ENCODE measurements at regions not wholly inside any gene's neighbourhood (a gene's known extent, or its start where the extent isn't known, plus 50 kb on each side); places are given as distances from the start of the nearest gene placed in this dataset.

- Histone ChIP-seq H3K4me3 (replicated peaks in 1 of 3; ENCODE audit: insufficient read depth in 1 of 3, low read depth in 1 of 3, low read length in 3 of 3) (no peak overlapping the region), H4K20me1 (replicated peaks; ENCODE audit: control insufficient read depth, extremely low read depth, insufficient read depth, low read length) (no peaks in the 10 kb centered on the region), H3K27ac (ENCODE audit: insufficient read depth, low read depth, low read length) (no peak overlapping the region), H3K4me1 (ENCODE audit: control insufficient read depth, extremely low read depth, insufficient read depth, low read length) (no peaks in the 10 kb centered on the region), H3K9ac (replicated peaks; ENCODE audit: extremely low read depth, insufficient read depth, low read length) (no peak overlapping the region), H3K9me1 (replicated peaks; ENCODE audit: control insufficient read depth, extremely low read depth, insufficient read depth, low read length) (no peaks in the 10 kb centered on the region), H3K4me2 (ENCODE audit: insufficient read depth, low read length) (no peak overlapping the region), H3K79me2 (ENCODE audit: control insufficient read depth, insufficient read depth, low read length) (no peaks in the 10 kb centered on the region), H2AFZ (ENCODE audit: low read depth, low read length) (no peak overlapping the region), H3K9me3 (replicated peaks; ENCODE audit: control insufficient read depth, insufficient read depth, low read length) (no peaks in the 10 kb centered on the region), H3K27me3 (ENCODE audit: control insufficient read depth in 2 of 2, insufficient read depth in 2 of 2, low read length in 2 of 2) (no peaks in the 10 kb centered on the region), H3K36me3 (ENCODE audit: control insufficient read depth in 2 of 2, extremely low read depth in 1 of 2, insufficient read depth in 2 of 2, low read length in 2 of 2) (no peaks in the 10 kb centered on the region)
- POLR2A ChIA-PET, result no interaction called here
- no peak for DNase-seq (ENCODE audit: low read depth, low spot score)
- dilution Hi-C loops (cut with MboI; ENCODE audit: extremely low pct_ligation_motif_present, low sequenced_read_pairs) (no loop called here), intact Hi-C loops (cut with micrococcal nuclease) (no loop called here)
- TF ChIP-seq FOS (IDR thresholded peaks at IDR 0.05; ENCODE audit: borderline replicate concordance, insufficient read depth, low read length) (no peak), EZH2 (IDR thresholded peaks at IDR 0.05; ENCODE audit: borderline replicate concordance, low read depth, low read length, severe bottlenecking) (no peak), POLR2A (IDR thresholded peaks at IDR 0.05; ENCODE audit: low read depth, low read length) (no peak), POLR2AphosphoS5 (IDR thresholded peaks at IDR 0.05; ENCODE audit: insufficient read depth, low read depth, low read length) (no peak), GATA2 (IDR thresholded peaks at IDR 0.05; ENCODE audit: insufficient read depth, insufficient read length, low read depth, low read length) (no peak), MYC (IDR thresholded peaks at IDR 0.05; ENCODE audit: low read depth, low read length) (no peak), JUN (IDR thresholded peaks at IDR 0.05; ENCODE audit: borderline replicate concordance, insufficient read depth, insufficient read length, low read depth) (no peak)
- TF ChIP-seq, protein P1, sequence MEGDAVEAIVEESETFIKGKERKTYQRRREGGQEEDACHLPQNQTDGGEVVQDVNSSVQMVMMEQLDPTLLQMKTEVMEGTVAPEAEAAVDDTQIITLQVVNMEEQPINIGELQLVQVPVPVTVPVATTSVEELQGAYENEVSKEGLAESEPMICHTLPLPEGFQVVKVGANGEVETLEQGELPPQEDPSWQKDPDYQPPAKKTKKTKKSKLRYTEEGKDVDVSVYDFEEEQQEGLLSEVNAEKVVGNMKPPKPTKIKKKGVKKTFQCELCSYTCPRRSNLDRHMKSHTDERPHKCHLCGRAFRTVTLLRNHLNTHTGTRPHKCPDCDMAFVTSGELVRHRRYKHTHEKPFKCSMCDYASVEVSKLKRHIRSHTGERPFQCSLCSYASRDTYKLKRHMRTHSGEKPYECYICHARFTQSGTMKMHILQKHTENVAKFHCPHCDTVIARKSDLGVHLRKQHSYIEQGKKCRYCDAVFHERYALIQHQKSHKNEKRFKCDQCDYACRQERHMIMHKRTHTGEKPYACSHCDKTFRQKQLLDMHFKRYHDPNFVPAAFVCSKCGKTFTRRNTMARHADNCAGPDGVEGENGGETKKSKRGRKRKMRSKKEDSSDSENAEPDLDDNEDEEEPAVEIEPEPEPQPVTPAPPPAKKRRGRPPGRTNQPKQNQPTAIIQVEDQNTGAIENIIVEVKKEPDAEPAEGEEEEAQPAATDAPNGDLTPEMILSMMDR (IDR thresholded peaks at IDR 0.05; ENCODE audit: extremely low read depth in 1 of 2, insufficient read depth in 1 of 2, low read depth in 1 of 2, low read length in 2 of 2), result no peak
- TF ChIP-seq, protein P2, sequence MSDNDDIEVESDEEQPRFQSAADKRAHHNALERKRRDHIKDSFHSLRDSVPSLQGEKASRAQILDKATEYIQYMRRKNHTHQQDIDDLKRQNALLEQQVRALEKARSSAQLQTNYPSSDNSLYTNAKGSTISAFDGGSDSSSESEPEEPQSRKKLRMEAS (IDR thresholded peaks at IDR 0.05; ENCODE audit: insufficient read depth, insufficient read length), result no peak
- CTCF ChIA-PET, result no interaction called here
- BruUV-seq (replicated peaks), result no TSS peak
- FAIRE-seq, result no peak
Observed at GRCh38 chr4:156118507-156119220, 165.0 kb upstream of the CTSO start.

Data from endothelial cell of umbilical vein (primary cell).